Muscle of leg (tissue), 3 donors: ENCODE measurements at regions not wholly inside any gene's neighbourhood (a gene's known extent, or its start where the extent isn't known, plus 50 kb on each side); places are given as distances from the start of the nearest gene placed in this dataset.

Experiments
- DNase-seq: peaks from one replicate; pipeline ENCODE4 v3.0.0; 2013
- H3K27ac ChIP-seq: one replicate; pipeline ENCODE4 v1.5.1; 2013; ENCODE audit warnings: mild to moderate bottlenecking, low read length, control low read depth
- H3K27me3 ChIP-seq: one replicate; pipeline ENCODE4 v1.6.1; 2013; ENCODE audit warnings: low read length; ENCODE audit not compliant: control insufficient read depth, insufficient read depth
- H3K36me3 ChIP-seq: one replicate; pipeline ENCODE4 v1.6.1; 2013; ENCODE audit warnings: low read length; ENCODE audit not compliant: control insufficient read depth, insufficient read depth
- H3K4me1 ChIP-seq: one replicate; pipeline ENCODE4 v1.6.1; 2013; ENCODE audit warnings: low read length; ENCODE audit not compliant: control insufficient read depth, insufficient read depth
- H3K4me3 ChIP-seq: one replicate; pipeline ENCODE4 v1.5.1; 2013; ENCODE audit warnings: low read length, control low read depth
- H3K9me3 ChIP-seq: replicated peaks from 2 replicates; pipeline ENCODE4 v1.6.1; 2013; ENCODE audit warnings: low read depth, low read length; ENCODE audit not compliant: control insufficient read depth
- WGBS: methylation state at CpG from one replicate; pipeline ENCODE4 v1.1.5; 2013; ENCODE audit warnings: missing lambda C conversion rate; ENCODE audit not compliant: insufficient coverage; 5-methylcytosine and 5-hydroxymethylcytosine counted together

DNA sequence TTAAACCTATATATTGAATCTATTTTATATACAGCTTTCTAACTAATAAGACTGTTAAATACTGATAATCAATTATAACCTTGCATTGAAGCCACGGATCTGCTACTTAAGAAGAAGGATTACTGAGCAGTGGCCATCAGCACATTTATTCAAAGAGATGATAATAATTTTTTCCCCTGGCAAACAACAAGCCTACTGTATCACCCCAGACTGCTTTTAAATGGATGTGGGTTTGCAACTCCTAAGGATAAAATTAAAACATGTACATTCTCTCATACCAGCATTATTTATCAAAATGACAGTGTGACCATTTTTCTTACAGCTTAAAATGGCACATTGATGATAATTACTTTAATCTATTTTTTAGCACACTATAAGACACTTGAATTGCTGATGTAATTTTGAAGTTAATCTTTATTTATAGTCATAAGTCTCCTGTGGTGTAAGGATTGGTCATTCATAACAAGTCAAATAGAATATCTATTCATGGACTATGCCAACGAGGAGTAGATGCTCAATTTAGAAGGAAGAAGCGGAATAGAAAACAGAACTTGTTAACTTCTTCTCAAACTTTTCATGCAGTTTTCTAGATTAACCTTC, 517.7 kb downstream of the METTL4 start:
- H3K4me3 ChIP-seq: no peak overlapping the region
- DNase-seq: no peak
- peaks cover 4% of the 10 kb centered on the region for H3K4me1 ChIP-seq
- H3K27ac ChIP-seq: no peak overlapping the region
- H3K9me3 ChIP-seq: no peaks in the 10 kb centered on the region
- H3K27me3 ChIP-seq: no peaks in the 10 kb centered on the region
- H3K36me3 ChIP-seq: no peaks in the 10 kb centered on the region
- WGBS: no CpG with 5 or more reads among the region's 3 CpGs

- no peak overlapping the region for H3K4me3 ChIP-seq
- no peaks in the 10 kb centered on the region for H3K27me3 ChIP-seq
- DNase-seq: peak; percentile 59
- no peaks in the 10 kb centered on the region for H3K36me3 ChIP-seq
- peak overlapping the region; percentile 8 for H3K27ac ChIP-seq
- peaks cover 2% of the 10 kb centered on the region for H3K4me1 ChIP-seq
- WGBS: no CpG with 5 or more reads among the region's 4 CpGs
- peaks cover 3% of the 10 kb centered on the region for H3K9me3 ChIP-seq
Observed at GRCh38 chr18:2059336-2059735, 512.0 kb downstream of the METTL4 start.

- peak; percentile 95 for DNase-seq
- Histone ChIP-seq H3K4me1 (peaks cover 2% of the 10 kb centered on the region), H3K27ac (peak overlapping the region; percentile 71), H3K36me3 (no peaks in the 10 kb centered on the region), H3K27me3 (no peaks in the 10 kb centered on the region), H3K9me3 (peaks cover 3% of the 10 kb centered on the region), H3K4me3 (no peak overlapping the region)
- WGBS: no CpG with 5 or more reads among the region's 1 CpG
Observed at GRCh38 chr18:2060086-2060485, 511.2 kb downstream of the METTL4 start.

DNA sequence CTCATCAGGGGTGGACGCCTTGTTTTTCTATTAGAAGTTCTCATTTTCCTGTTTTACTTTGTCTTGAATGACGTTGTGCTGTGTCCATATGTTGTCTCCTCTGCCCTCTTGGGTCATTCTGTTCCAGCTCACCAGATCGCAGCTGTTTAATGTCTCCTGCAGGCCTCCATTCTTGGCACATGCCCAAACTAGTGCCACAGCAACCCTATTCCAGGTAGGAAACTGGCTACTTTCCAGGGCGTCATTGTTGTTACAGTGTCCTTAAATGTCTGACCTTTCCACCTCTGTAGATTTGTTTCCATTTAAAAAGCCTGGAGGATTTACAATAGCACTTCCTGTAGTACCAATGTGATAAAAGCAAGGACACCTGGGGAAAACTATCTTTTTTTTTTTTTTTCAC, 500.7 kb downstream of the METTL4 start:
- Histone ChIP-seq H3K4me1 (no peaks in the 10 kb centered on the region), H3K4me3 (no peak overlapping the region), H3K9me3 (no peaks in the 10 kb centered on the region), H3K36me3 (no peaks in the 10 kb centered on the region), H3K27ac (no peak overlapping the region), H3K27me3 (no peaks in the 10 kb centered on the region)
- DNase-seq: peak; percentile 51
- 43% methylated on average over 2 of the region's 4 CpGs for WGBS

DNA sequence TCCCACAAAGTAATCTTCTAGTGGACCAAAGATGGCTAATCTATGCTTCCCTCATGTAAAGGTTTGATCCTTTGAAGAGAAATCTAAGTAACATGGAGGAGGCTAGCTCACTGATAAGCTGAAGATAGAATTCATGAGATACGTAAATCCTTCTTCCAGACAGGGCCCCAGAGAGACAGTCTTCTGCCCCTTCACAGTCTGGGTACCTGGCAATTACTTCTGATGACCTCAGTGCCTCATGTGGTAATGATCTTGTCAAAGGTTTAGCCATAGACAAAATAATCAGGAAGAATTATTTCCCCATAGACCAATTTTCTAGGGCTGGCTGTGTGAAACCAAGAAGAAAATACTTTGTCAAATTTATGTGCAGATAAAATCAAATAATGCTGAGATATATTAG, 495.8 kb downstream of the METTL4 start:
- Histone ChIP-seq H3K4me3 (no peak overlapping the region), H3K36me3 (no peaks in the 10 kb centered on the region), H3K27me3 (no peaks in the 10 kb centered on the region), H3K9me3 (no peaks in the 10 kb centered on the region), H3K27ac (no peak overlapping the region), H3K4me1 (no peaks in the 10 kb centered on the region)
- DNase-seq: no peak
- 50% methylated on average over 1 of the region's 1 CpG for WGBS

DNA sequence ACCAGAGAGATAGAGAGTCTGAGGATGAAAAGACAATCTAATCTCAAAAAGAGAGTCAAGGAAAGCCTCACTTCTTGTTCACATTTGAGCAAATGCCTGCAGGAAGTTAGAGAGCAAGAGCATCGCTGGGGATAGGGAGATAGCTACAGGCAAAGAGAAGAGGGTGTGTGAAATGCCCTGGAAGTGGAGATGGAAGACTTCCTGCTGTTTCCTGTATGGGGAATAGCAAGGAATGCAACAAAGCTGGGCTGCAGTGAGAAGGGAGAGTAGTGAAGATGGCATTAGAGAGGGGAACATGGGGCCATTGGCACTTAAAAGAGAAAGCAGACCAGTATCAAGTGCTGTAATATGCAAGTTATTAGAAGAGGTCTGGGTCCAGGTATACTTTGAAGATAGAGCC, 488.6 kb downstream of the METTL4 start:
- WGBS: 77% methylated on average over 1 of the region's 1 CpG
- no peaks in the 10 kb centered on the region for H3K4me1 ChIP-seq
- H3K4me3 ChIP-seq: no peak overlapping the region
- no peaks in the 10 kb centered on the region for H3K36me3 ChIP-seq
- no peak overlapping the region for H3K27ac ChIP-seq
- DNase-seq: no peak
- no peaks in the 10 kb centered on the region for H3K9me3 ChIP-seq
- no peaks in the 10 kb centered on the region for H3K27me3 ChIP-seq

- no peaks in the 10 kb centered on the region for H3K9me3 ChIP-seq
- 54% methylated on average over 3 of the region's 3 CpGs for WGBS
- no peak overlapping the region for H3K27ac ChIP-seq
- no peak overlapping the region for H3K4me3 ChIP-seq
- no peaks in the 10 kb centered on the region for H3K4me1 ChIP-seq
- DNase-seq: no peak
- no peaks in the 10 kb centered on the region for H3K36me3 ChIP-seq
- no peaks in the 10 kb centered on the region for H3K27me3 ChIP-seq
Observed at GRCh38 chr18:2083691-2084090, 487.6 kb downstream of the METTL4 start.

DNA sequence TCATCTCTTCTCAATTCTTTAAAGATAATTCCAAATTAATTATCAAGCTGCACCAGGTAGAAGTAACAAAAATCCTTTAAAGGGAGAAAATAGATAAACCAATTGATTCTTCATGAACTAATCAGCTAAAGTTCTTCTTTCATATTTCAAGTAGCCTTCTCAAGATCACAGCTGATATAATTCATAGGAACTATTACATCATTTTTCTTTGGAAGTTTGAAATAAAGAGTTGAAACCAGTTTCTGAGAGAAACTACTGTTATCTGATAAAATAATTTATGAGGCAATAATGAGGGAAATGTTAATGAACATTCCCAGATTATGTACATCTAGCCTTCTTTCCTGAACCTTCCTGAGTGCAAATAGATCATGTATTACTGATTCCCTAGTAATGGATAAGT, 484.9 kb downstream of the METTL4 start:
- Histone ChIP-seq H3K36me3 (no peaks in the 10 kb centered on the region), H3K4me1 (no peaks in the 10 kb centered on the region), H3K27me3 (no peaks in the 10 kb centered on the region), H3K9me3 (no peaks in the 10 kb centered on the region), H3K27ac (no peak overlapping the region), H3K4me3 (no peak overlapping the region)
- DNase-seq: no peak

- Histone ChIP-seq H3K27me3 (no peaks in the 10 kb centered on the region), H3K4me1 (no peaks in the 10 kb centered on the region), H3K9me3 (no peaks in the 10 kb centered on the region), H3K36me3 (no peaks in the 10 kb centered on the region), H3K4me3 (no peak overlapping the region), H3K27ac (no peak overlapping the region)
- no CpG with 5 or more reads among the region's 5 CpGs for WGBS
- DNase-seq: peak; percentile 81
Observed at GRCh38 chr18:2087877-2088673, 483.2 kb downstream of the METTL4 start.

DNA sequence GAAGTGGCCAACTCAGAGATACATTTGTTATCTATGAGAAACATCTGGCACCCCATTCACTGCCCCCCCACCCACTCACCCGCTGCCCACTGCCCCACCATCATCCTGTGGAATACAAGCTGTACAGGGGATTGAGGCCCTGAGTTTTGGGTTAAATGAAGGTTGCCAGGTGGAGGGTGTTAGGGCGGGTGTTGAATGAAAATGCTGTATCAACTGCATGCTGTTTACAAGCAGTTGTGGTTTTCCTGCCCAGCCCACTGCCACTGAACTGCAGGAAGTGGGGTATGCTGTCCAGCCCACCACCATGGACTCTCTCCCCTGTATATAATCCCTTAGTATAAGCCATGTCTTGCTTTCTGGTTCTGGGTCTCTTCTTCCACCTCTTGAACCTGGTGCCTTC, 481.9 kb downstream of the METTL4 start:
- no peaks in the 10 kb centered on the region for H3K9me3 ChIP-seq
- H3K27ac ChIP-seq: no peak overlapping the region
- no peak overlapping the region for H3K4me3 ChIP-seq
- no CpG with 5 or more reads among the region's 2 CpGs for WGBS
- H3K27me3 ChIP-seq: no peaks in the 10 kb centered on the region
- H3K36me3 ChIP-seq: no peaks in the 10 kb centered on the region
- no peaks in the 10 kb centered on the region for H3K4me1 ChIP-seq
- DNase-seq: no peak
